ENCODE measurements at regions not wholly inside any gene's neighbourhood (a gene's known extent, or its start where the extent isn't known, plus 50 kb on each side); places are given as distances from the start of the nearest gene placed in this dataset.
"Not testable (repeated sequence)": the region's sequence is repeated elsewhere in the genome, so short reads cannot be mapped to it uniquely, and the experiment has no call there.

- peak overlapping the region; percentile 35 for H3K27ac Mint-ChIP-seq
- H3K27ac ChIP-seq, result no peak overlapping the region
- peak overlapping the region; percentile 90 for H2AFZ ChIP-seq (replicated peaks)
- no peaks in the 10 kb centered on the region for H3K36me3 Mint-ChIP-seq
- no peaks in the 10 kb centered on the region for H4K20me1 ChIP-seq (ENCODE audit: low read depth)
- peaks cover 27% of the 10 kb centered on the region for H3K27me3 Mint-ChIP-seq (ENCODE audit: insufficient read depth, low read depth)
- peak overlapping the region; percentile 88 for H3K4me2 ChIP-seq
- H3K4me1 ChIP-seq, result no peaks in the 10 kb centered on the region
- no peaks in the 10 kb centered on the region for H3K9me3 ChIP-seq (ENCODE audit: low read depth)
- H3K4me3 Mint-ChIP-seq, result peak overlapping the region; percentile 92
- peaks cover 10% of the 10 kb centered on the region for H3K4me1 Mint-ChIP-seq
- H3K79me2 ChIP-seq (ENCODE audit: low read depth), result no peaks in the 10 kb centered on the region
- H3F3A ChIP-seq (ENCODE audit: low read depth), result peaks cover 11% of the 10 kb centered on the region
- peaks cover 42% of the 10 kb centered on the region for H3K27me3 ChIP-seq
- DNase-seq (ENCODE audit: low spot score), result no peak
- TF ChIP-seq EZH2 (IDR thresholded peaks at IDR 0.05) (no peak), CTCF (IDR thresholded peaks at IDR 0.05) (peak; percentile 78)
- no peaks in the 10 kb centered on the region for H3K36me3 ChIP-seq
- H3K9me3 Mint-ChIP-seq, result no peaks in the 10 kb centered on the region
- no peak overlapping the region for H3K9ac ChIP-seq
- H3K4me3 ChIP-seq, result peak overlapping the region; percentile 59
Measured at GRCh38 chr5:36743891-36744772, 132.4 kb upstream of the NIPBL start.

DNA sequence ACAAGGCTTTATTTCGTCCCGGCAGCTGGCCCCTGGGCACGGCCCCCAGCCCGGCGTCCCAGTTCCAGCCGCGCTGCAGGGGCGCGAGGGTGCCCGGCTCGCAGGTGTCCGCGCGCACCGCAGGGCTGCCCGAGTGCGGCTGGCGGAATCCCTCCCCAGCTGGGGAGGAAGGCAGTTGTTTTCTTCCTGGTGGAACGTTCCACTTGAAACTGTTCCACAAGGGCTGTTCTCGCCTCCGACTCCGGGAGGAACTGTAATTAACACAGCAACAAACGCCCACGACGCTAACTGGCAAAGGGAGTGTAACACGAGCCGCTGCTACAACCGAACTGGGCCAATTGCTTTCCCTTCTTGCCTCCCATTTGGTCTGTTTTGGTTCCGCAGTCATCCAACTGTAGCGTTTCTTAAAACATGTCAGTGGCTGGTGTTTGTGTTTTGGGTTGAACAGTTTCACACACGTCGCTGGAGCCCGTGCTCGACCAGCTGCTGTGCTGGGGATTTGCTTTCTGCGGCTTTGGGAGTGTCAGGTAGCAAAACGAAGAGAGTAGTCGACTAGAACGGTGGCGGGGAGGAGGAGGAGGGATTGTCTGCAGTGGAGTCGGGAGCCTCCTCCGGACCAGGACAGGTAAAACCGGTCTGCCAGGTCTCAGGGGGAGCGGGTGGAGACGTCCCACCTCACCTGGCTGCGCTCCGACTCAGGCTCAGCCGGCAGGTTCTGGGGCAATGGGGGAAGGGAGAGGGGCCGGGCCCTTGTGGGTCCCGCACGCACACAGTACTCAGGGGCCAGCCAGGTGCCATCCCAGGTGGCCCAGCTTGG lies 131.6 kb upstream of the NIPBL start:
- no peaks in the 10 kb centered on the region for H3K4me1 ChIP-seq
- peak overlapping the region; percentile 92 for H3K4me3 Mint-ChIP-seq
- peaks cover 11% of the 10 kb centered on the region for H3F3A ChIP-seq (ENCODE audit: low read depth)
- H3K27me3 ChIP-seq, result peaks cover 42% of the 10 kb centered on the region
- peaks cover 30% of the 10 kb centered on the region for H3K27me3 Mint-ChIP-seq (ENCODE audit: insufficient read depth, low read depth)
- peak overlapping the region; percentile 90 for H2AFZ ChIP-seq (replicated peaks)
- peak overlapping the region; percentile 59 for H3K4me3 ChIP-seq
- peak; percentile 88 for DNase-seq (ENCODE audit: low spot score)
- H3K4me2 ChIP-seq, result peak overlapping the region; percentile 88
- peaks cover 10% of the 10 kb centered on the region for H3K4me1 Mint-ChIP-seq
- no peak overlapping the region for H3K27ac Mint-ChIP-seq
- no peak overlapping the region for H3K9ac ChIP-seq
- H3K36me3 Mint-ChIP-seq, result no peaks in the 10 kb centered on the region
- no peaks in the 10 kb centered on the region for H3K9me3 ChIP-seq (ENCODE audit: low read depth)
- no peaks in the 10 kb centered on the region for H3K36me3 ChIP-seq
- TF ChIP-seq EZH2 (IDR thresholded peaks at IDR 0.05) (peak; percentile 30), CTCF (IDR thresholded peaks at IDR 0.05) (peak; percentile 9), EZH2phosphoT487 (IDR thresholded peaks at IDR 0.05) (peak; percentile 38)
- no peak overlapping the region for H3K27ac ChIP-seq
- no peaks in the 10 kb centered on the region for H4K20me1 ChIP-seq (ENCODE audit: low read depth)
- H3K9me3 Mint-ChIP-seq, result no peaks in the 10 kb centered on the region
- no peaks in the 10 kb centered on the region for H3K79me2 ChIP-seq (ENCODE audit: low read depth)

DNA sequence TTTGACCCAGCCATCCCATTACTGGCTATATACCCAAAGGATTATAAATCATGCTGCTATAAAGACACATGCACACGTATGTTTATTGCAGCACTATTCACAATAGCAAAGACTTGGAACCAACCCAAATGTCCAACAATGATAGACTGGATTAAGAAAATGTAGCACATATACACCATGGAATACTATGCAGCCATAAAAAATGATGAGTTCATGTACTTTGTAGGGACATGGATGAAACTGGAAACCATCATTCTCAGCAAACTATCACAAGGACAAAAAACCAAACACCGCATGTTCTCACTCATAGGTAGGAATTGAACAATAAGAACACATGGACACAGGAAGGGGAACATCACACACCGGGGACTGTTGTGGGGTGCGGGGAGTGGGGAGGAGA lies 128.8 kb upstream of the NIPBL start:
- not testable (repeated sequence) for H3K9me3 ChIP-seq (ENCODE audit: low read depth); H3K9me3 Mint-ChIP-seq; H3K9ac ChIP-seq; H3K79me2 ChIP-seq (ENCODE audit: low read depth); H3K4me2 ChIP-seq; H4K20me1 ChIP-seq (ENCODE audit: low read depth); H3K36me3 ChIP-seq; H3K4me3 Mint-ChIP-seq; H2AFZ ChIP-seq (replicated peaks); DNase-seq (ENCODE audit: low spot score); H3K27ac Mint-ChIP-seq; H3K4me1 ChIP-seq; H3K27ac ChIP-seq; H3K4me3 ChIP-seq; H3K36me3 Mint-ChIP-seq
- Histone ChIP-seq H3F3A (ENCODE audit: low read depth) (peaks cover 11% of the 10 kb centered on the region), H3K27me3 (peaks cover 42% of the 10 kb centered on the region)
- H3K4me1 Mint-ChIP-seq, result peaks cover 12% of the 10 kb centered on the region
- peaks cover 24% of the 10 kb centered on the region for H3K27me3 Mint-ChIP-seq (ENCODE audit: insufficient read depth, low read depth)
